ENCODE measurements at regions not wholly inside any gene's neighbourhood (a gene's known extent, or its start where the extent isn't known, plus 50 kb on each side); places are given as distances from the start of the nearest gene placed in this dataset.

DNA sequence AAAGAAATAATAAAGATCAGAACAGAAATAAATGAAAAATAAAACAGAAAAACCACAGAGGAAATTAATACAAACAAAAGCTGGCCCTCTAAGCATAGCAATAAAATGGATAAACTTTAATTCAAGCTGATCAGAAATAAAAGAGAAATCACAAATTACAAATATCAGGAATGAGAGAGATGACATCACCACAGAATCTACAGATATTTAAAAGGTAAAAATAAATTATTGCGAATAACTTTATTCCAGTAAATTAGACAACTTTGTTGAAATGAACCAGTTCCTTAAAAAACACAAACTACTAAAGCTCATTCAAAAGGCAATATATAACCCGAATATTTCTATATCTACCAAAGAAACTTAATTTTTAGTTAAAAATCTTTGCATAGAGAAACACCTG lies 131.7 kb downstream of the PPP1R3A start:
- DNase-seq (ENCODE audit: low read depth) = no peak
- TF ChIP-seq, protein P1, sequence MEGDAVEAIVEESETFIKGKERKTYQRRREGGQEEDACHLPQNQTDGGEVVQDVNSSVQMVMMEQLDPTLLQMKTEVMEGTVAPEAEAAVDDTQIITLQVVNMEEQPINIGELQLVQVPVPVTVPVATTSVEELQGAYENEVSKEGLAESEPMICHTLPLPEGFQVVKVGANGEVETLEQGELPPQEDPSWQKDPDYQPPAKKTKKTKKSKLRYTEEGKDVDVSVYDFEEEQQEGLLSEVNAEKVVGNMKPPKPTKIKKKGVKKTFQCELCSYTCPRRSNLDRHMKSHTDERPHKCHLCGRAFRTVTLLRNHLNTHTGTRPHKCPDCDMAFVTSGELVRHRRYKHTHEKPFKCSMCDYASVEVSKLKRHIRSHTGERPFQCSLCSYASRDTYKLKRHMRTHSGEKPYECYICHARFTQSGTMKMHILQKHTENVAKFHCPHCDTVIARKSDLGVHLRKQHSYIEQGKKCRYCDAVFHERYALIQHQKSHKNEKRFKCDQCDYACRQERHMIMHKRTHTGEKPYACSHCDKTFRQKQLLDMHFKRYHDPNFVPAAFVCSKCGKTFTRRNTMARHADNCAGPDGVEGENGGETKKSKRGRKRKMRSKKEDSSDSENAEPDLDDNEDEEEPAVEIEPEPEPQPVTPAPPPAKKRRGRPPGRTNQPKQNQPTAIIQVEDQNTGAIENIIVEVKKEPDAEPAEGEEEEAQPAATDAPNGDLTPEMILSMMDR (IDR thresholded peaks at IDR 0.05; ENCODE audit: control insufficient read depth, insufficient read depth, low read depth, low read length, missing control alignments) = no peak
- no peak overlapping the region for H3K4me3 ChIP-seq (ENCODE audit: control insufficient read depth, low read depth, low read length)

DNA sequence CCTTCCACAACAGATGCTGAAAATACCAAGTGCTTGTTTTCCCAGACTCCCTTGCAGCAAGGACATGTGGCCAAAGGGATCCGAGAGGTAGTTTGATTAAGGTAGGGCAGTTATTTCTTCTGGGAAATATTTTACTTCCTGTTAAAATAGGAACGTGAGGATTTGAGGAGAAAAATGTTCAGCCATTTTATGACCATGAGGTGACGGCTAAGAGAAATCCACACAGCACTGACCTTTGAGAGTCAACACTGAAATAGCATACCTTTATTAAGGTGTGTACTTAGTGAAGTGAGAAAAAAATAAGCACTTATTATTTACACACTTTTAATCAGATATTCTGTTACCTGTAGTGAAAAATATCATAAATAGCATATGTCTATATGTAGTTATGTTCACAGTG lies 133.9 kb downstream of the PPP1R3A start:
- no peak for DNase-seq (ENCODE audit: low read depth)
- TF ChIP-seq, protein P1 (IDR thresholded peaks at IDR 0.05; ENCODE audit: control insufficient read depth, insufficient read depth, low read depth, low read length, missing control alignments) = no peak
- no peak overlapping the region for H3K4me3 ChIP-seq (ENCODE audit: control insufficient read depth, low read depth, low read length)

DNA sequence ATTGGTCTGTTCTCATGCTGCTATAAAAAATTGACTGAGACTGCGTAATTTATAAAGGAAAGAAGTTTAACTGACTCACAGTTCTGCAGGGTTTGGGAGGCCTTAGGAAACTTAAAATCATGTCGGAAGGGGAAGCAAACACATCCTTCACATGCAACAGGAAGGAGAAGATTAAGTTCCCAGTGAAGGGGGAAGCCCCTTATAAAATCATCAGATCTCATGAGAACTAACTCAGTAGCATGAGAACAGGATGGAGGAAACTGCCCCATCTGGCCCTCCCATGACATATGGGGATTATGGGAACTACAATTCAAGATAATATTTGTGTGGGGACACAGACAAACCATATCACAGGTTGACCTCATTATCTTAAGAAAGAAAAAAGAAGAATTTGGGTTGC lies 134.5 kb downstream of the PPP1R3A start:
- TF ChIP-seq, protein P1 (IDR thresholded peaks at IDR 0.05; ENCODE audit: control insufficient read depth, insufficient read depth, low read depth, low read length, missing control alignments) = no peak
- DNase-seq (ENCODE audit: low read depth) = no peak
- no peak overlapping the region for H3K4me3 ChIP-seq (ENCODE audit: control insufficient read depth, low read depth, low read length)

DNA sequence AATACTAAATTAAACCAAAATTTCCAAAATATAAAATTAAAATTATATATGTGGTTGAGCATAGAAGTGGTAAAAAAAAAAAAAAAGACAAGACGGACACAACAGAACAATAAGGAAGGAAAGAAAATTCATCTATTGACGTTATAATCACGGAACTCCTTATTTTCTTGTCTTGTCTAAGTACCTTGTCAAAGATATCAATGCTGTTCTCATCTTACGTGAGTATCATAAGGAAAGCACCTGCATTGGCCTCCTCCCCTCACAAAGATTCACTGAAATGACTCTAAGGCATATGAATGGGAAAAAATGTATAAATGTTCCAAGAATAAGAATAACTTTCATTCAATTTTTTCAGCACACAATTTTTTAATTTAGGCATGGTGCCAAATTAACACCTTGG lies 135.4 kb downstream of the PPP1R3A start:
- H3K4me3 ChIP-seq (ENCODE audit: control insufficient read depth, low read depth, low read length) = no peak overlapping the region
- TF ChIP-seq, protein P1 (IDR thresholded peaks at IDR 0.05; ENCODE audit: control insufficient read depth, insufficient read depth, low read depth, low read length, missing control alignments) = no peak
- no peak for DNase-seq (ENCODE audit: low read depth)

DNA sequence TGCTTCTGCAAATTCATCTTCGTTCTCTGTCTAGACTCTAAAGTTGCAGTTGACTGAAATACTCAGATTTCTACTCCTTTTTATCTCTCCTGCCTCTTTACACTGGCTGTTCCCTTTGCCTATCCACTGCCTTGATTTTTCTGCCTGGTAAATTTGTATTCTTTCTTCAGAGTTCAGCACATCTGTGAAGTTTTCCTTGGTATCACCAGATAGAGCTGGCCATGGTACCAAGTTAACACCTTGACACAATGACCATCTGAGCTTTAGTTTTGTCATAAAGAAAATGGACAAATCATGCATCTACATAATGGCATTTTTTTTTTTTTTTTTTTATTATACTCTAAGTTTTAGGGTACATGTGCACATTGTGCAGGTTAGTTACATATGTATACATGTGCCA lies 143.0 kb downstream of the PPP1R3A start:
- TF ChIP-seq, protein P1 (IDR thresholded peaks at IDR 0.05; ENCODE audit: control insufficient read depth, insufficient read depth, low read depth, low read length, missing control alignments) = no peak
- no peak overlapping the region for H3K4me3 ChIP-seq (ENCODE audit: control insufficient read depth, low read depth, low read length)
- DNase-seq (ENCODE audit: low read depth) = no peak

DNA sequence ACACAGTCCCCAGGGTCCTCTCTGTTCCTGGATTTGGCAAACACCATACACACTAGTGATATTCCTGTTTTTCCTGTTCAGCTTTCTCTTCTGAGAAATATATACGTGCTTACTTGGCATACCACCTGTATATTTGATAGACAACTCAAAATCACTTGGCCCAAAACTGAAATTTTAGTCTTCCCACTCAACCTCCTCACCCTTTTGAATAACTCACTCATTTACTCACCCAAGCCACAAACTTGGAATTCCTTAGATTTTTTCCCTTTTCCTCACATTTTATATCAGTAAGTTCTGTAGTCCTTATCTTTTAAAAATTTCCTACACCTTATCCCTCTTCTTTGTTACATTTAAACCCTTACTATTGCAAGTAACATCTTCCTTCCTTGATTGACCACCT lies 143.4 kb downstream of the PPP1R3A start:
- DNase-seq (ENCODE audit: low read depth) = no peak
- no peak overlapping the region for H3K4me3 ChIP-seq (ENCODE audit: control insufficient read depth, low read depth, low read length)
- TF ChIP-seq, protein P1 (IDR thresholded peaks at IDR 0.05; ENCODE audit: control insufficient read depth, insufficient read depth, low read depth, low read length, missing control alignments) = no peak
